ENCODE measurements at regions not wholly inside any gene's neighbourhood (a gene's known extent, or its start where the extent isn't known, plus 50 kb on each side); places are given as distances from the start of the nearest gene placed in this dataset.

- no peak for DNase-seq (ENCODE audit: low read depth)
- no peaks in the 10 kb centered on the region for H4K20me1 ChIP-seq (ENCODE audit: insufficient read depth, low read length)
- no peaks in the 10 kb centered on the region for H3K36me3 Mint-ChIP-seq (ENCODE audit: low read depth, unreplicated experiment)
- H3K36me3 ChIP-seq (ENCODE audit: insufficient read depth, low read length) = no peaks in the 10 kb centered on the region
- peaks cover 11% of the 10 kb centered on the region for H3K4me1 ChIP-seq (ENCODE audit: insufficient read depth, low read length)
- no peaks in the 10 kb centered on the region for H3K27me3 ChIP-seq (ENCODE audit: insufficient read depth, low read length)
- H3K27ac Mint-ChIP-seq (ENCODE audit: unreplicated experiment) = no peak overlapping the region
- no peak overlapping the region for H3K4me2 ChIP-seq (ENCODE audit: low read length)
- peaks cover 19% of the 10 kb centered on the region for H3K27me3 Mint-ChIP-seq (ENCODE audit: low read depth, unreplicated experiment)
- peaks cover 6% of the 10 kb centered on the region for H3K4me1 Mint-ChIP-seq (ENCODE audit: low read depth, unreplicated experiment)
- H3K9me3 ChIP-seq (ENCODE audit: insufficient read depth, low read depth, low read length) = no peaks in the 10 kb centered on the region
- H3K9ac ChIP-seq (ENCODE audit: low read length) = no peak overlapping the region
- no peak for TF ChIP-seq EZH2 (IDR thresholded peaks at IDR 0.05; ENCODE audit: insufficient read depth, low read length)
- TF ChIP-seq CTCF (IDR thresholded peaks at IDR 0.05; ENCODE audit: insufficient read depth, low read depth, low read length) = peak; percentile 19
- peaks cover 4% of the 10 kb centered on the region for H3K9me3 Mint-ChIP-seq (ENCODE audit: unreplicated experiment)
- FAIRE-seq = no peak
- no peak overlapping the region for H2AFZ ChIP-seq (ENCODE audit: low read depth, low read length)
- no peak overlapping the region for H3K4me3 ChIP-seq (ENCODE audit: insufficient read depth, low read depth, low read length)
- no peaks in the 10 kb centered on the region for H3K79me2 ChIP-seq (ENCODE audit: insufficient read depth, low read length)
- no peak overlapping the region for H3K4me3 Mint-ChIP-seq (ENCODE audit: unreplicated experiment)
- no peak overlapping the region for H3K27ac ChIP-seq (ENCODE audit: low read depth, low read length)
Measured at GRCh38 chr1:244210884-244211558, 159.9 kb downstream of the ZBTB18 start.

GRCh38 chr1:244211559-244211944, 160.5 kb downstream of the ZBTB18 start:
- FAIRE-seq = peak; percentile 9
- H2AFZ ChIP-seq (ENCODE audit: low read depth, low read length) = no peak overlapping the region

More at GRCh38 chr1:244211559-244211944, 160.5 kb downstream of the ZBTB18 start:
- Mint-ChIP-seq H3K27me3 (ENCODE audit: low read depth, unreplicated experiment) (peaks cover 15% of the 10 kb centered on the region), H3K36me3 (ENCODE audit: low read depth, unreplicated experiment) (no peaks in the 10 kb centered on the region), H3K4me1 (ENCODE audit: low read depth, unreplicated experiment) (peaks cover 6% of the 10 kb centered on the region), H3K9me3 (ENCODE audit: unreplicated experiment) (peaks cover 4% of the 10 kb centered on the region), H3K4me3 (ENCODE audit: unreplicated experiment) (no peak overlapping the region), H3K27ac (ENCODE audit: unreplicated experiment) (no peak overlapping the region)
- no peaks in the 10 kb centered on the region for H3K27me3 ChIP-seq (ENCODE audit: insufficient read depth, low read length)
- peak; percentile 69 for DNase-seq (ENCODE audit: low read depth)
- H4K20me1 ChIP-seq (ENCODE audit: insufficient read depth, low read length) = no peaks in the 10 kb centered on the region
- no peak overlapping the region for H3K27ac ChIP-seq (ENCODE audit: low read depth, low read length)
- no peak overlapping the region for H3K9ac ChIP-seq (ENCODE audit: low read length)
- no peaks in the 10 kb centered on the region for H3K9me3 ChIP-seq (ENCODE audit: insufficient read depth, low read depth, low read length)
- H3K36me3 ChIP-seq (ENCODE audit: insufficient read depth, low read length) = no peaks in the 10 kb centered on the region
- peaks cover 11% of the 10 kb centered on the region for H3K4me1 ChIP-seq (ENCODE audit: insufficient read depth, low read length)
- no peaks in the 10 kb centered on the region for H3K79me2 ChIP-seq (ENCODE audit: insufficient read depth, low read length)
- H3K4me2 ChIP-seq (ENCODE audit: low read length) = no peak overlapping the region
- no peak overlapping the region for H3K4me3 ChIP-seq (ENCODE audit: insufficient read depth, low read depth, low read length)
- TF ChIP-seq CTCF (IDR thresholded peaks at IDR 0.05; ENCODE audit: insufficient read depth, low read depth, low read length) (no peak), EZH2 (IDR thresholded peaks at IDR 0.05; ENCODE audit: insufficient read depth, low read length) (no peak)
